CD14-positive monocyte (primary cell): ENCODE measurements at regions not wholly inside any gene's neighbourhood (a gene's known extent, or its start where the extent isn't known, plus 50 kb on each side); places are given as distances from the start of the nearest gene placed in this dataset.

Experiments
- DNase-seq, 3 donors: peaks; one replicate each; pipeline ENCODE4 v3.0.0-alpha.2; 2011 to 2022
- H2AFZ ChIP-seq: 2 replicates; pipeline ENCODE4 v1.6.0; 2012; ENCODE audit warnings: mild to moderate bottlenecking, low read depth, low read length, inconsistent platforms; ENCODE audit not compliant: insufficient read depth, poor library complexity, severe bottlenecking
- H3K27ac ChIP-seq, 2 donors: 1 replicate in 1 of 2; 2 replicates in 1 of 2; pipeline ENCODE4 v1.5.1; 2012 to 2013; ENCODE audit warnings: low read length in 2 of 2, control low read depth in 1 of 2, inconsistent platforms in 1 of 2, low read depth in 1 of 2, mild to moderate bottlenecking in 1 of 2
- H3K27me3 ChIP-seq, 2 donors: one replicate each; pipeline versions ENCODE4 v1.6.0 to v1.6.1; 2011 to 2013; ENCODE audit warnings: low read length in 2 of 2; ENCODE audit not compliant: control insufficient read depth in 2 of 2, insufficient read depth in 2 of 2
- H3K36me3 ChIP-seq, 2 donors: replicated peaks in 1 of 2; 1 replicate in 1 of 2; 2 replicates in 1 of 2; pipeline versions ENCODE4 v1.5.1 to v1.6.1; 2012 to 2013; ENCODE audit warnings: low read length in 2 of 2, control low read depth in 1 of 2, inconsistent platforms in 1 of 2, mild to moderate bottlenecking in 1 of 2; ENCODE audit not compliant: insufficient read depth in 2 of 2, control insufficient read depth in 1 of 2
- H3K4me1 ChIP-seq, 2 donors: 1 replicate in 1 of 2; 2 replicates in 1 of 2; pipeline versions ENCODE4 v1.5.1 to v1.6.1; 2012 to 2013; ENCODE audit warnings: low read length in 2 of 2, control low read depth in 1 of 2, inconsistent platforms in 1 of 2, mild to moderate bottlenecking in 1 of 2, moderate library complexity in 1 of 2; ENCODE audit not compliant: insufficient read depth in 2 of 2, control insufficient read depth in 1 of 2
- H3K4me2 ChIP-seq: replicated peaks from 2 replicates; pipeline ENCODE3; 2012; ENCODE audit warnings: low read length, moderate library complexity, mild to moderate bottlenecking; ENCODE audit not compliant: poor library complexity, severe bottlenecking; ENCODE audit errors: extremely low read depth
- H3K4me3 ChIP-seq, 3 experiments: fragments of 200-600 bp in 1 of 3; sonication (generic) in 1 of 3; replicated peaks in 1 of 3; 1 replicate in 2 of 3; 2 replicates in 1 of 3; pipeline ENCODE4 v1.5.1; 2011 to 2013; ENCODE audit warnings: low read length in 3 of 3, mild to moderate bottlenecking in 3 of 3, control low read depth in 2 of 3, low read depth in 2 of 3, inconsistent platforms in 1 of 3, moderate library complexity in 1 of 3
- H3K79me2 ChIP-seq: 2 replicates; pipeline ENCODE4 v1.6.0; 2012; ENCODE audit warnings: mild to moderate bottlenecking, control low read depth, inconsistent platforms, low read length, moderate library complexity; ENCODE audit not compliant: insufficient read depth
- H3K9ac ChIP-seq: 2 replicates; pipeline ENCODE4 v1.6.0; 2017; ENCODE audit warnings: low read length, mild to moderate bottlenecking; ENCODE audit not compliant: insufficient read depth, poor library complexity, severe bottlenecking
- H3K9me3 ChIP-seq, 2 donors: replicated peaks in 1 of 2; 1 replicate in 1 of 2; 2 replicates in 1 of 2; pipeline versions ENCODE4 v1.5.1 to v1.6.1; 2012 to 2013; ENCODE audit warnings: low read length in 2 of 2, control low read depth in 1 of 2; ENCODE audit not compliant: control insufficient read depth in 1 of 2, insufficient read depth in 1 of 2
- H4K20me1 ChIP-seq: 2 replicates; pipeline ENCODE4 v1.6.0; 2012; ENCODE audit warnings: mild to moderate bottlenecking, low read length, control low read depth, moderate library complexity; ENCODE audit not compliant: insufficient read depth
- H3K27ac Mint-ChIP-seq, 7 donors: one replicate each; pipeline ENCODE4 v1.8.0; 2020; ENCODE audit warnings: mild to moderate bottlenecking in 7 of 7, mixed read lengths in 7 of 7, moderate library complexity in 6 of 7, inconsistent platforms in 2 of 7
- H3K27me3 Mint-ChIP-seq, 3 donors: one replicate each; pipeline ENCODE4 v1.8.0; 2021 to 2022; ENCODE audit warnings: low read depth in 3 of 3, mild to moderate bottlenecking in 3 of 3, mixed read lengths in 3 of 3, moderate library complexity in 3 of 3, inconsistent platforms in 1 of 3
- H3K36me3 Mint-ChIP-seq, 2 donors: one replicate each; pipeline ENCODE4 v1.8.0; 2020; ENCODE audit warnings: mixed read lengths in 2 of 2, inconsistent platforms in 1 of 2, mild to moderate bottlenecking in 1 of 2
- H3K4me1 Mint-ChIP-seq: one replicate; pipeline ENCODE4 v1.8.0; 2020; ENCODE audit warnings: mild to moderate bottlenecking, mixed read lengths
- H3K4me3 Mint-ChIP-seq, 2 donors: one replicate each; pipeline ENCODE4 v1.8.0; 2020; ENCODE audit warnings: mild to moderate bottlenecking in 2 of 2, mixed read lengths in 2 of 2, moderate library complexity in 1 of 2
- H3K9me3 Mint-ChIP-seq, 7 donors: one replicate each; pipeline ENCODE4 v1.8.0; 2020 to 2022; ENCODE audit warnings: mixed read lengths in 7 of 7, mild to moderate bottlenecking in 6 of 7, moderate library complexity in 6 of 7, inconsistent platforms in 2 of 7
- WGBS: methylation state at CpG from one replicate; pipeline ENCODE4 v1.1.5; 2013; ENCODE audit warnings: missing lambda C conversion rate; ENCODE audit not compliant: insufficient coverage; 5-methylcytosine and 5-hydroxymethylcytosine counted together
- intact Hi-C, 2 donors: fragments of 100-400 bp; cut with micrococcal nuclease; formaldehyde crosslinking; loops; one replicate each; pipeline versions ENCODE4 v1.15.0 to v1.15.1; 2023
- TF ChIP-seq, protein P1 (sequence below): fragments of 200-600 bp; IDR thresholded peaks from one replicate; pipeline ENCODE4 v1.8.0; 2022; ENCODE audit warnings: antibody characterized with exemption, mild to moderate bottlenecking

DNA sequence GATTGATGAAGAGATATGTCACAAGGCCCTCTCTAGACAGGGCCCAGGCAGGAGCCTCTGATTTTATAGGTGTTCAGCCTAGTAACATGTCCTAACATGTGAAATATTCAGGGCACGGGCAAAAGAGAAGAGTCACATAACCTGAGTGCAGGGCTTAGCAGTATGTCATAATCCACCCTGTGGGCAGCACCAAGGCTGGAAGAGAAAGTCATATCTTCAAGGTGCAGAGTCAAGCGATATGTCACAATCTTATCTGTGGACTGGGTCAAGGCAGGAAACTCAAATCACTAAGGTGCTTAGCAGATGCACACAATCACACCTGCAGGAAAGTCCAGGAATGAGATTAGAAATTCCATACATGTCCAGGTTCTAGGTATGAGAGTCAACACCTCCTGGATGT lies 51.5 kb upstream of the ZNF728 start:
- TF ChIP-seq, protein P1, sequence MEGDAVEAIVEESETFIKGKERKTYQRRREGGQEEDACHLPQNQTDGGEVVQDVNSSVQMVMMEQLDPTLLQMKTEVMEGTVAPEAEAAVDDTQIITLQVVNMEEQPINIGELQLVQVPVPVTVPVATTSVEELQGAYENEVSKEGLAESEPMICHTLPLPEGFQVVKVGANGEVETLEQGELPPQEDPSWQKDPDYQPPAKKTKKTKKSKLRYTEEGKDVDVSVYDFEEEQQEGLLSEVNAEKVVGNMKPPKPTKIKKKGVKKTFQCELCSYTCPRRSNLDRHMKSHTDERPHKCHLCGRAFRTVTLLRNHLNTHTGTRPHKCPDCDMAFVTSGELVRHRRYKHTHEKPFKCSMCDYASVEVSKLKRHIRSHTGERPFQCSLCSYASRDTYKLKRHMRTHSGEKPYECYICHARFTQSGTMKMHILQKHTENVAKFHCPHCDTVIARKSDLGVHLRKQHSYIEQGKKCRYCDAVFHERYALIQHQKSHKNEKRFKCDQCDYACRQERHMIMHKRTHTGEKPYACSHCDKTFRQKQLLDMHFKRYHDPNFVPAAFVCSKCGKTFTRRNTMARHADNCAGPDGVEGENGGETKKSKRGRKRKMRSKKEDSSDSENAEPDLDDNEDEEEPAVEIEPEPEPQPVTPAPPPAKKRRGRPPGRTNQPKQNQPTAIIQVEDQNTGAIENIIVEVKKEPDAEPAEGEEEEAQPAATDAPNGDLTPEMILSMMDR: no peak
- Mint-ChIP-seq H3K27me3 (no peaks in the 10 kb centered on the region), H3K36me3 (no peaks in the 10 kb centered on the region), H3K4me3 (no peak overlapping the region), H3K27ac (no peak overlapping the region), H3K4me1 (no peaks in the 10 kb centered on the region), H3K9me3 (peaks cover 14 to 68% (median 54%) of the 10 kb centered on the region in 7 donors)
- Histone ChIP-seq H3K79me2 (no peaks in the 10 kb centered on the region), H3K4me3 (no peak overlapping the region), H3K4me1 (no peaks in the 10 kb centered on the region), H3K36me3 (no peaks in the 10 kb centered on the region), H3K27ac (no peak overlapping the region), H3K9me3 (peaks cover 66 to 94% of the 10 kb centered on the region in 2 donors), H3K9ac (no peak overlapping the region), H3K4me2 (no peak overlapping the region), H3K27me3 (no peaks in the 10 kb centered on the region), H4K20me1 (no peaks in the 10 kb centered on the region), H2AFZ (no peak overlapping the region)
- DNase-seq: no peak
- 84% methylated on average over 2 of the region's 2 CpGs for WGBS
- intact Hi-C loops: no loop called here
